Adrenal gland (tissue), 9 donors: ENCODE measurements at regions not wholly inside any gene's neighbourhood (a gene's known extent, or its start where the extent isn't known, plus 50 kb on each side); places are given as distances from the start of the nearest gene placed in this dataset.
"Not testable (repeated sequence)": the region's sequence is repeated elsewhere in the genome, so short reads cannot be mapped to it uniquely, and the experiment has no call there.

ENCODE experiments used
- DNase-seq, 7 donors: peaks; one replicate each; pipeline ENCODE4 v3.0.0-alpha.2; 2019 to 2020
- H3K27ac ChIP-seq, 5 donors: fragments of 200-600 bp; sonication (generic) in 4 of 5; 1 replicate in 3 of 5; 2 replicates in 2 of 5; pipeline versions ENCODE4 v1.5.1 to v1.8.0; 2016 to 2020; ENCODE audit warnings: mild to moderate bottlenecking in 1 of 5
- H3K27me3 ChIP-seq: fragments of 200-600 bp; 2 replicates; pipeline ENCODE4 v1.8.0; 2021
- H3K36me3 ChIP-seq, 2 donors: fragments of 200-600 bp; replicated peaks in 1 of 2; 1 replicate in 1 of 2; 2 replicates in 1 of 2; pipeline versions ENCODE4 v1.5.1 to v1.8.0; 2018 to 2022
- H3K4me1 ChIP-seq, 2 donors: fragments of 200-600 bp; replicated peaks in 1 of 2; 1 replicate in 1 of 2; 2 replicates in 1 of 2; pipeline versions ENCODE4 v1.5.1 to v1.8.0; 2018 to 2021
- H3K4me3 ChIP-seq, 4 donors: fragments of 200-600 bp; sonication (generic) in 3 of 4; one replicate each; pipeline ENCODE4 v1.5.1; 2016 to 2018
- H3K9me3 ChIP-seq, 3 donors: fragments of 200-600 bp; sonication (generic) in 1 of 3; replicated peaks in 1 of 3; 1 replicate in 2 of 3; 2 replicates in 1 of 3; pipeline versions ENCODE4 v1.5.1 to v1.8.0; 2016 to 2021
- POLR2A ChIP-seq, 2 donors: fragments of 450-650 bp; IDR thresholded peaks; one replicate each; pipeline ENCODE4 v1.6.1; 2017; ENCODE audit warnings: antibody characterized with exemption in 2 of 2, mild to moderate bottlenecking in 2 of 2, moderate library complexity in 1 of 2
- WGBS, 4 donors: extraction: QIAGEN DNeasy Blood & Tissue Kit in 2 of 4; methylation state at CpG; one replicate each; pipeline versions ENCODE4 v1.1.5 to v1.1.7; 2013 to 2017; 5-methylcytosine and 5-hydroxymethylcytosine counted together
- intact Hi-C, 2 donors: fragments of 100-400 bp; cut with DNase I; formaldehyde crosslinking; loops; one replicate each; pipeline versions ENCODE4 v1.14.1 to v1.15.0; 2022 to 2023
- TF ChIP-seq, protein P1 (sequence below), 6 experiments: fragments of 450-650 bp in 4 of 6; fragments of 200-600 bp in 2 of 6; sonication (generic) in 1 of 6; IDR thresholded peaks; 1 replicate in 5 of 6; 2 replicates in 1 of 6; pipeline versions ENCODE4 v1.5.1 to v1.8.0; 2016 to 2021; ENCODE audit warnings: antibody characterized with exemption in 6 of 6, mild to moderate bottlenecking in 2 of 6, moderate library complexity in 1 of 6
- donor health status: healthy with polysubstance abuse.
- donor health status: Bipolar disorder and iron deficiency.
- donor health status: DM: yes; HTN: yes; CAD: no.
- donor health status: DM: no; HTN: no; CAD: no.
- donor health status: DM: no; HTN: no; CAD: no.

DNA sequence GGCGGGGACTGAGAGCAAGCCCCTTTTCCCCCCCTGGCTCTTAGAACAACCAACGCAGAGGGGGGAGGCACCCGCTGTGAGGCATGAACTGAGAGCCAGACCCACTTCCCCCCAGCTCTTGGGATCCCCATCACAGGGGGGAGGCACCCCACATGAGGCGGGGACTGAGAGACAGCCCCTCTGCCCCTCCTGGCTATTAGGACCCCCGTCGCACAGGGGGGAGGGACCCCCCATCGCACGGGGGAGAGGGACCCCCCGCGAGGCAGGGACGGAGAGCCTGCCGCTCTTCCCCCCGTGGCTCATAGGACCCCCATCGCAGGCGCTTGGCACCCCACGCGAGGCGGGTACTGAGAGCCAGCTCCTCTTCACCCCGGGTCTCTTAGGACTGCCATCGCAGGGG, 195.8 kb upstream of the PZP start:
- Histone ChIP-seq H3K9me3 (no peaks in the 10 kb centered on the region), H3K4me3 (no peak overlapping the region), H3K36me3 (no peaks in the 10 kb centered on the region), H3K27ac (no peak overlapping the region), H3K4me1 (no peaks in the 10 kb centered on the region), H3K27me3 (no peaks in the 10 kb centered on the region)
- TF ChIP-seq, protein P1, sequence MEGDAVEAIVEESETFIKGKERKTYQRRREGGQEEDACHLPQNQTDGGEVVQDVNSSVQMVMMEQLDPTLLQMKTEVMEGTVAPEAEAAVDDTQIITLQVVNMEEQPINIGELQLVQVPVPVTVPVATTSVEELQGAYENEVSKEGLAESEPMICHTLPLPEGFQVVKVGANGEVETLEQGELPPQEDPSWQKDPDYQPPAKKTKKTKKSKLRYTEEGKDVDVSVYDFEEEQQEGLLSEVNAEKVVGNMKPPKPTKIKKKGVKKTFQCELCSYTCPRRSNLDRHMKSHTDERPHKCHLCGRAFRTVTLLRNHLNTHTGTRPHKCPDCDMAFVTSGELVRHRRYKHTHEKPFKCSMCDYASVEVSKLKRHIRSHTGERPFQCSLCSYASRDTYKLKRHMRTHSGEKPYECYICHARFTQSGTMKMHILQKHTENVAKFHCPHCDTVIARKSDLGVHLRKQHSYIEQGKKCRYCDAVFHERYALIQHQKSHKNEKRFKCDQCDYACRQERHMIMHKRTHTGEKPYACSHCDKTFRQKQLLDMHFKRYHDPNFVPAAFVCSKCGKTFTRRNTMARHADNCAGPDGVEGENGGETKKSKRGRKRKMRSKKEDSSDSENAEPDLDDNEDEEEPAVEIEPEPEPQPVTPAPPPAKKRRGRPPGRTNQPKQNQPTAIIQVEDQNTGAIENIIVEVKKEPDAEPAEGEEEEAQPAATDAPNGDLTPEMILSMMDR (IDR thresholded peaks at IDR 0.05), result no peak
- TF ChIP-seq POLR2A (IDR thresholded peaks at IDR 0.05), result no peak
- 60 to 92% (median 84%) methylated on average over 3 to 20 of the region's 20 CpGs; no CpG with 5 or more reads in 1 of the 4 donors for WGBS, 4 donors
- intact Hi-C loops, result no loop called here
- no peak for DNase-seq

DNA sequence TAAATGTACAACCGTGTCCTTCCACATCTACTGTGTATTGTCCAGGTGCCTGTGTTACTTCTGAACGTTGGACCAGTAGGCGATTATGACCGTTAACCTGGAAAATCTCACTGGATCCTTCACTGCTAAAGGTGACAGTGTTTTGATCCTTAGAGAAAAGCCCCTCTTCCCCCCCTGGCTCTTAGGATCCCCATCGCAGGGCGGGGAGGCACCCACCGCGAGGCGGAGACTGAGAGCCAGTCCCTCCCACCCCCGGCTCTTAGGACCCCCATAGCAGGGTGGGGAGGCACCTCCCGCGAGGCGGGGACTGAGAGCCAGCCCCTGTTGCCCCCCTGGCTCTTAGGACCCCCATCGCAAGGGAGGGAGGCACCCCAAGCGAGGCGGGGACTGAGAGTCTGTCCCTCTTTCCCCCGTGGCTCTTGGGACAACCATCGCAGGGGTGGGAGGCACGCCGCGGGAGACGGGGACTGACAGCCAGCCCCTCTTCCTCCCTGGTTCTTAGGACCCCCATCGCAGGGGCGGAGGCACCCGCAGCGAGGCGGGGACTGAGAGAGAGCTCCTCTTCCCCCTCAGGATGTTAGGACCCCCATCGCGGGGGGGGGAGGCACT, 194.3 kb upstream of the PZP start:
- WGBS, 4 donors, result 87 to 92% (median 89%) methylated on average over 6 to 19 of the region's 29 CpGs
- H3K36me3 ChIP-seq, H3K27me3 ChIP-seq, intact Hi-C loops, H3K27ac ChIP-seq, H3K4me1 ChIP-seq, H3K9me3 ChIP-seq, H3K4me3 ChIP-seq, DNase-seq: not testable (repeated sequence)

DNA sequence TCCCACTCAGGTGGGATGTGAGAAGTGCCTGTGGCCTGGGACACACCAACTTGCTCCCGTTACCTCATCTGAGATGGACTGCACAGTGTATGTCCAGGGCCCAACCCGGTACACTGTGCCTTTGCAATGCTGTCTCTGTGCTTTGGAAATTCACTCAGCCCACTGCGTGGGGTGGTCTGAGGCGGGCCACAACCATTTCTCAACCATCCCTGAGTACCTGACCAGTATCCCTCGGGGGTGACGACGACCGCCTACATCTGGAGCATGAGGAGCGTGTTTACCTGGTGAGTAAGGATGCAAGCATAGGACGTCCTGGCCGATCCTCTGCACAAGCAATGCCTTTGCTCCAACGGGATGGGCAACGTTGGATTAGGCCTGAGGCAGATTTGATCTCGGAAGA, 188.2 kb upstream of the PZP start:
- H3K4me1 ChIP-seq, intact Hi-C loops, H3K9me3 ChIP-seq, H3K36me3 ChIP-seq, H3K4me3 ChIP-seq, H3K27ac ChIP-seq, DNase-seq, H3K27me3 ChIP-seq: not testable (repeated sequence)
- 94 to 99% (median 96%) methylated on average over 12 to 14 of the region's 14 CpGs for WGBS, 4 donors

DNA sequence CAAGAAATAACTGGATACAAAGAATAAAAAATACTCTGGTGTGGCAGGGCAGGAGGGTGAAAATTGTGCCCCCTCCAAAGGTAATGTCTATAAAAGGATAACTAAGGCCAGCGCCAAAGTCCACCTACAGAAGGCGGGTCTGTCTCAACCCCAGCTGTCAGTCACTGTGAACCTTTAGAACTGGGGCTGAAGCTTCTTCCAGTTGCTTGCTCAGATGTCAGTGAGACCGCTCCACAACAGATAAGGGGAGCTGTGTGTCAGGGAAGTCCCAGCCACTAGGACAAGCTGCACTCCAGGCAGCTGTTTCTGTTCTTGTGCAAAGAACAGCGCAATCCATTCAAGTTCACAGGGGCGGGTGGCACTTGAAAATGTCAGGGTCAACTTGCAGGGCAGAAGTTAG, 187.0 kb upstream of the PZP start:
- H3K27me3 ChIP-seq, H3K9me3 ChIP-seq, H3K27ac ChIP-seq, H3K4me3 ChIP-seq, H3K36me3 ChIP-seq, DNase-seq, H3K4me1 ChIP-seq, intact Hi-C loops: not testable (repeated sequence)
- 45 to 86% (median 81%) methylated on average over 1 to 2 of the region's 5 CpGs; no CpG with 5 or more reads in 1 of the 4 donors for WGBS, 4 donors

DNA sequence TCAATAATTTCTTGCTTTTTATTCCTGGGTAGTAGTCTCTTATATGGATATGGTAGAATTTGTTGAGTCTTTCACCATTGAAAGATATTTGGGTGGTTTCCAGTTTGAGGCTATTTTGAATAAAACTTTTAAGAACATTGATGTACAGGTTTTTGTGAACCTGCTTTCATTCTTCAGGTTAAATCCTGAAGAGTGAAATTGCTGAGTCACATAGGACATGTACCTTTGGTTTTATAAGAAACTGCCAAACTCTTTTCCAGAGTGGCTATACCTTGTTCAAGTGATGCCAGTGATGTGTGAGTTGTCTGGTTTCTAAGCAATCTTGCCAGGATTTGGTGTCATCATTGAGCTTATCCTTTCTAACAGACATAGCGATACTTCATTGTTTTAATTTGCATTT, 184.6 kb upstream of the PZP start:
- H3K27ac ChIP-seq, result no peak overlapping the region
- no peaks in the 10 kb centered on the region for H3K36me3 ChIP-seq
- TF ChIP-seq, protein P1 (IDR thresholded peaks at IDR 0.05), result no peak
- TF ChIP-seq POLR2A (IDR thresholded peaks at IDR 0.05), result no peak
- no peaks in the 10 kb centered on the region for H3K4me1 ChIP-seq
- intact Hi-C loops, result no loop called here
- H3K4me3 ChIP-seq, result no peak overlapping the region
- no peak for DNase-seq
- WGBS, 4 donors, result 92 to 100% (median 98%) methylated on average over 1 of the region's 1 CpG
- H3K9me3 ChIP-seq, result no peaks in the 10 kb centered on the region
- H3K27me3 ChIP-seq, result no peaks in the 10 kb centered on the region

DNA sequence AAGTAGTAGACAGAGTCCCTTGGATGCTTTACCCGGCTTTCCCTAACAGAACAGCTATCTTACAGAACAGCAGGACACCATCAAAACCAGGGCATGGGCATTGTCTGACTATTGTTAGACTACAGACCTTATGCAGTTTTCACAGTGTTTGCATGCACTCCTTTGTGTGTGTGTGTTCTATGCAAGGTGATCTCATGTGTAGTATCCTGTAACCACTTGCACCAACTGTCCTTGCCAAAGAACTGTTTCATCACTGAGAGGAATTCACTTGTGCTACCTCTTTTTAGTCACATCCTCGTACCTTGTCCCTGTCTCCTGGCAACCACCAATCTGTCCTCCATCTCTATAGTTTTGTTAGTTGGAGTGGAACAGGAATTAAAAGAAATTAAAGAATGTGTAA, 183.6 kb upstream of the PZP start:
- no peak for TF ChIP-seq POLR2A (IDR thresholded peaks at IDR 0.05)
- TF ChIP-seq, protein P1 (IDR thresholded peaks at IDR 0.05), result no peak
- Histone ChIP-seq H3K27ac (no peak overlapping the region), H3K4me3 (no peak overlapping the region), H3K9me3 (no peaks in the 10 kb centered on the region), H3K36me3 (no peaks in the 10 kb centered on the region), H3K27me3 (no peaks in the 10 kb centered on the region), H3K4me1 (no peaks in the 10 kb centered on the region)
- 55 to 68% (median 58%) methylated on average over 2 of the region's 2 CpGs for WGBS, 4 donors
- intact Hi-C loops, result no loop called here
- DNase-seq, result no peak
